Spinal cord (tissue), 9 donors: ENCODE measurements at regions not wholly inside any gene's neighbourhood (a gene's known extent, or its start where the extent isn't known, plus 50 kb on each side); places are given as distances from the start of the nearest gene placed in this dataset.

Experiments used
- DNase-seq, 6 donors: peaks; one replicate each; pipeline versions ENCODE4 v3.0.0 to v3.0.0-alpha.2; 2013 to 2015; ENCODE audit warnings: low spot score in 6 of 6, low read depth in 4 of 6
- H3K27ac ChIP-seq: one replicate; pipeline ENCODE4 v1.5.1; 2013; ENCODE audit warnings: low read depth, low read length, control low read depth
- H3K27me3 ChIP-seq: one replicate; pipeline ENCODE4 v1.6.1; 2013; ENCODE audit warnings: low read length; ENCODE audit not compliant: control insufficient read depth, insufficient read depth
- H3K36me3 ChIP-seq: one replicate; pipeline ENCODE4 v1.6.1; 2013; ENCODE audit warnings: low read length; ENCODE audit not compliant: control insufficient read depth, insufficient read depth
- H3K4me1 ChIP-seq: one replicate; pipeline ENCODE4 v1.6.1; 2013; ENCODE audit warnings: low read length; ENCODE audit not compliant: control insufficient read depth, insufficient read depth
- H3K4me3 ChIP-seq: one replicate; pipeline ENCODE4 v1.5.1; 2013; ENCODE audit warnings: low read depth, low read length, control low read depth
- H3K9me3 ChIP-seq: one replicate; pipeline ENCODE4 v1.6.1; 2013; ENCODE audit warnings: low read length; ENCODE audit not compliant: control insufficient read depth, insufficient read depth
- WGBS: methylation state at CpG from one replicate; pipeline ENCODE4 v1.1.5; 2013; ENCODE audit warnings: missing lambda C conversion rate; ENCODE audit not compliant: insufficient coverage; 5-methylcytosine and 5-hydroxymethylcytosine counted together
- donor health status: healthy.

- peak in 1 of 6 donors; percentile 68 for DNase-seq
- H3K27ac ChIP-seq = no peak overlapping the region
- H3K9me3 ChIP-seq = no peaks in the 10 kb centered on the region
- peaks cover 15% of the 10 kb centered on the region for H3K4me1 ChIP-seq
- WGBS = 82% methylated on average over 3 of the region's 8 CpGs
- no peaks in the 10 kb centered on the region for H3K36me3 ChIP-seq
- no peak overlapping the region for H3K4me3 ChIP-seq
- no peaks in the 10 kb centered on the region for H3K27me3 ChIP-seq
Measured at GRCh38 chr17:34817252-34818035, 143.8 kb downstream of the CCT6B start.

- Histone ChIP-seq H3K27me3 (no peaks in the 10 kb centered on the region), H3K4me1 (peaks cover 15% of the 10 kb centered on the region), H3K27ac (no peak overlapping the region), H3K4me3 (no peak overlapping the region), H3K9me3 (no peaks in the 10 kb centered on the region), H3K36me3 (no peaks in the 10 kb centered on the region)
- 67% methylated on average over 5 of the region's 5 CpGs for WGBS
- peak in 1 of 6 donors; percentile 59 for DNase-seq
Measured at GRCh38 chr17:34816848-34817247, 144.4 kb downstream of the CCT6B start.

DNA sequence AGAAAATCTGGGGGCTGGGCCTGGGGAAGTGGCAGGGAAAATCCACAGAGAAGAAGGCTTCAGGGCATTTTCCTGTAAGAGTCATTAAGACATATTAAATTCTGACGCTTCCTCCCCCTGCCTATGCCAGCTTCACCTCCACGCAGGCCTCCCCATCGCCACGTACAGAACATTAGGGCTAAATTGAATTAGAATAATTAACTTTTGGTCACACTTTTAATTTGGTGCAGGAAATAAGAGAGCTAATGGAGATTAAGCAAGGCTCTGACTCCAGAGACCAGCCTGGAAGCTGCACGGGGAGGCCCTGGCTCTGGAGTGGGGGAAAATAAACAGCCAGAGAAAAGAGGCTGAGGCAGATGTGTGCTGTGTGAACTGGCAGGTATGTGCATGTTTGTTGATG, 148.0 kb downstream of the CCT6B start:
- peak in 1 of 6 donors; percentile 82 for DNase-seq
- Histone ChIP-seq H3K27me3 (no peaks in the 10 kb centered on the region), H3K36me3 (no peaks in the 10 kb centered on the region), H3K27ac (no peak overlapping the region), H3K9me3 (no peaks in the 10 kb centered on the region), H3K4me1 (peaks cover 10% of the 10 kb centered on the region), H3K4me3 (no peak overlapping the region)
- 54% methylated on average over 1 of the region's 5 CpGs for WGBS

DNA sequence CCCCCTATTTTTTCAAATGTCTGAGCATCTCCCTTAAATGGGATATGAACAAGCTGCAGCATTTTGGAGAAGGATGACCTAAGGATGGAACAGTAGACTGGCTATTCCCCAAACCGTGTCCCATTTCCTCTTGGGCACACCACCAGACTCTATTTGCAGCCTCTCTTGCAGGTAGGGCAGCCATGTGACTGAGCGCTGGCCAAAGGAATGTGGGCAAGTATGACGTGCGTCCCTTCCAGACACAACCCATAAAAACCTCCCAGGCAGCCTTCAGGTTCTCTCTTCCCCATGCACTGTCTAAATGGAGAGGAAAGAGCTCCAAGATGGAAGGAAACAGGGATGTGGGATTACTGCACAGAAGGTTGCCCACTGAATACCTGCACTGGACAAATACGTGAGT, 149.7 kb downstream of the CCT6B start:
- H3K27ac ChIP-seq = no peak overlapping the region
- DNase-seq = no peak
- no peaks in the 10 kb centered on the region for H3K36me3 ChIP-seq
- H3K4me3 ChIP-seq = no peak overlapping the region
- 90% methylated on average over 3 of the region's 5 CpGs for WGBS
- no peaks in the 10 kb centered on the region for H3K4me1 ChIP-seq
- no peaks in the 10 kb centered on the region for H3K27me3 ChIP-seq
- no peaks in the 10 kb centered on the region for H3K9me3 ChIP-seq

GRCh38 chr17:34800661-34801060, 160.6 kb downstream of the CCT6B start:
- no peak overlapping the region for H3K27ac ChIP-seq
- no peaks in the 10 kb centered on the region for H3K36me3 ChIP-seq
- WGBS = no CpG with 5 or more reads among the region's 1 CpG
- no peaks in the 10 kb centered on the region for H3K27me3 ChIP-seq
- no peak overlapping the region for H3K4me3 ChIP-seq
- DNase-seq = peak in 1 of 6 donors; percentile 67
- H3K9me3 ChIP-seq = no peaks in the 10 kb centered on the region
- H3K4me1 ChIP-seq = peaks cover 4% of the 10 kb centered on the region

DNA sequence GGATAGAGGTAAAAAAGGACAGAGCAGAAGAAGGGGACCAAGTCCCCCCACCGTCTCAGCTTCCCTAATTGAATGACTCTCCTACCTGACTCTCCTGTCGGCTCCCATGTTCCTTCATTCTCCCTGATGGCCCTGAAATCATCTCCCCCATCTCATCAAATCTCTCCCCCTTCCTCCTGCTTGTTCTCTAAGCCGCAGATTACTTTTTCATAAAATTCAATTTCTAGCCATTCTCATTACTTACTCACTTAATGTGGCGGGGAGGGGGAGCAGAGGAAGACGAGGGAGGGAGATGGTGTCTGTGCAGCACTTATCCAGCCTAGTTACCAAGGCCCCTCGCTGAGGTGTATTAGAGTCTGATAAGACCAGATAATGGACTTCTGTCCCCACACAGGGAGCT, 161.5 kb downstream of the CCT6B start:
- no peaks in the 10 kb centered on the region for H3K9me3 ChIP-seq
- H3K27ac ChIP-seq = no peak overlapping the region
- H3K4me1 ChIP-seq = peaks cover 4% of the 10 kb centered on the region
- H3K27me3 ChIP-seq = no peaks in the 10 kb centered on the region
- peak in 1 of 6 donors; percentile 71 for DNase-seq
- 75% methylated on average over 3 of the region's 6 CpGs for WGBS
- H3K4me3 ChIP-seq = no peak overlapping the region
- H3K36me3 ChIP-seq = no peaks in the 10 kb centered on the region

GRCh38 chr17:34798581-34798980, 162.7 kb downstream of the CCT6B start:
- H3K36me3 ChIP-seq = no peaks in the 10 kb centered on the region
- H3K27ac ChIP-seq = no peak overlapping the region
- no peaks in the 10 kb centered on the region for H3K9me3 ChIP-seq
- H3K4me1 ChIP-seq = peaks cover 6% of the 10 kb centered on the region
- no peak overlapping the region for H3K4me3 ChIP-seq
- H3K27me3 ChIP-seq = no peaks in the 10 kb centered on the region
- DNase-seq = peak in 1 of 6 donors; percentile 79

DNA sequence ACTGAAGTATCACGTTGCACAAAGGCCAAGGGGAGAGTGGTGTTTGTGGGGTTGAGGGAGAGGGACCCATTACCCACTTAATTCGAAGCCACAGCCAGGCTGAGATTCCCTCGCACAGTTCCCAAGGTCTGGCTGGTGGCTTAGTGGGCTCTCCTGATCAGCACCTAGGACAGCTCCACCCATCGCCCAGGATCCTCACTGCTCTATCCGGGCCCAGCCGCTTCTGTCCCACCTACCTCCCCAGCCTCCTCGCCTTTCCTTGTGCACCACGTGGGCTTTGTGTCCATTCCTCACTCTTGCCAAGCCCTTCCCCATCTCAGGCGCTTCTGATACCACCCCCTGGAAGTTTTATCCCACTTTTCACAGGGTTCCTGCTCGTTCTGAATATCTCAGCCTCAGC, 163.5 kb downstream of the CCT6B start:
- WGBS = 22% methylated on average over 8 of the region's 10 CpGs
- Histone ChIP-seq H3K36me3 (no peaks in the 10 kb centered on the region), H3K4me1 (peaks cover 12% of the 10 kb centered on the region), H3K27me3 (no peaks in the 10 kb centered on the region), H3K27ac (no peak overlapping the region), H3K4me3 (no peak overlapping the region), H3K9me3 (no peaks in the 10 kb centered on the region)
- peak in 2 of 6 donors; percentile 28 to 49 for DNase-seq

DNA sequence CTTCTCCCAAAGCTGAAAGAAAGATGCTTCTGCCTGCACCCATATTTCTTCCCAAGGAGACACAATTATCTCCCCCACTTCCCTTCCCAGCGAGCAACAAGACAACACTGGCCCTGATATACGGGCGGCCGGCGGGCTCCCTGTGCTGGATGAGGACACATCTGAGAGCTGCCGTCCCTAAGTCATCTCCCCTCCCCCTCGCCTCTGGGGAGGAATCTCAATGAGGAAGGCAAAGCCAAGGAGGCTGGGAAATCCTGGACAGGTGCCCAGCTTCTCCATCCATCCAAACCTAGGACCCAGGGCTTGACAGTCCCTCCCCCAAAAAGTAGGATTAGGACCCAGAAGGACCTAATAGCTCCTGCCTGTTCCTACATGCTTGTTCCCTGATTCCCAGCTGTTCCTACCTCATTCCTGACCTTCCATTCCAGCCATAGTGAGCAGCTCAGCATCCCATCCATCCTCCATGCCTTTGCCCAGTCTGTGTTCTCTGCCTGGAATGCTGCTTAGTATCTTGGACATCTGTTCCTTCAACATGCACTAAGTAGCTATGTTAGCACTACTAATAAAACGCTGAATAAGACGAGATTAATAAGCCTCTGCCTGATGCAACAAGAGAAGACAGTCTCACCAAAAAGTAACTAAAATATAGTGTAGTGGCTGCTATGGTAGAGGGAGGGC, 167.9 kb downstream of the CCT6B start:
- Histone ChIP-seq H3K27me3 (no peaks in the 10 kb centered on the region), H3K36me3 (no peaks in the 10 kb centered on the region), H3K27ac (no peak overlapping the region), H3K4me3 (no peak overlapping the region), H3K9me3 (no peaks in the 10 kb centered on the region), H3K4me1 (peaks cover 8% of the 10 kb centered on the region)
- 8% methylated on average over 6 of the region's 9 CpGs for WGBS
- DNase-seq = peak in 2 of 6 donors; percentile 67 to 82

DNA sequence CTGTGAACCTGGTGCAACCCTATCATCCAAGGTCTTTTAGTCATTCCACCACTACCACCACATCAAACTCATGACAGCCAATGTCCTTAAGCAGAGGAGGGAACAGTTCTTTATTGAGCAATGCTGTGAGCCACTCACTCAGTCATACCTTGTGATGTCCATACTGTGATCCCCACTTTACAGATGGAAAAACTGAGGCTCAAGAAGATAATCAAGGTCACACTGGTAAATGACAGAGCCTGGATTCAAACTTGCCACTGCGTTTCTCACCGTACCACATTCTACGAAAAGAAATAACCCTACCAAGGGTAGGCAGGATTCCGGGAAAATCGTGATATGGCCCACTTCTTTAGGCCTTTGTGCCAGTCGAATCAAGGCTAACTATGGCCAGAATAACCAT, 172.6 kb downstream of the CCT6B start:
- WGBS = 97% methylated on average over 5 of the region's 6 CpGs

More for the DNA sequence above, 172.6 kb downstream of the CCT6B start:
- no peak overlapping the region for H3K4me3 ChIP-seq
- peaks cover 7% of the 10 kb centered on the region for H3K4me1 ChIP-seq
- DNase-seq = no peak
- no peaks in the 10 kb centered on the region for H3K27me3 ChIP-seq
- no peaks in the 10 kb centered on the region for H3K9me3 ChIP-seq
- H3K27ac ChIP-seq = no peak overlapping the region
- no peaks in the 10 kb centered on the region for H3K36me3 ChIP-seq
